SH-SY5Y (cell line): ENCODE measurements at regions not wholly inside any gene's neighbourhood (a gene's known extent, or its start where the extent isn't known, plus 50 kb on each side); places are given as distances from the start of the nearest gene placed in this dataset.

Experiments used
- GATA2 ChIP-seq: IDR thresholded peaks from 2 replicates; pipeline ENCODE4 v1.6.1; 2011; ENCODE audit warnings: mild to moderate bottlenecking, low read depth, low read length
- GATA3 ChIP-seq: IDR thresholded peaks from 2 replicates; pipeline ENCODE4 v1.6.1; 2011; ENCODE audit warnings: low read depth, mild to moderate bottlenecking, low read length, moderate library complexity

- TF ChIP-seq GATA2: no peak
- no peak for TF ChIP-seq GATA3
Measured at GRCh38 chr1:59137968-59138367, 158.9 kb upstream of the FGGY start.
